ENCODE measurements at regions not wholly inside any gene's neighbourhood (a gene's known extent, or its start where the extent isn't known, plus 50 kb on each side); places are given as distances from the start of the nearest gene placed in this dataset.

DNA sequence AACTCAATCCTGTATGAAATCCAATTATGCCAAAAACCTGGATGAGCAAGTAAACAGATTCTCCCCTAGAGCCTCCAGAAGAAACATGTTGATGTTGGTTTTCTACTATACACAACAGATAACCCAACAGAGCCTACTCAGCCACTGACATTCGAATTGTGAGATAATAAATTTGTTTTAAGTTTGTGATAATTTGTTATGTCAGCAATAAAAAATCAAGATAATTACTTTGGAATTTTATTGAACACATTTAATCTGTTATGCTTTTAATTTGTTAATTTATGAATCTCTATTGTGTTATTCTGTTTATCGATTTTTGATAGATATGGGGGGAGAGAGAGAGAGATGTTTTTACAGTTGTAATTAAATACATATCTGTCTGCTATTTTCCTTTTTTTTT, 1016.1 kb upstream of the PCDH7 start:
- no peak overlapping the region for H4K91ac ChIP-seq (replicated peaks; ENCODE audit: insufficient read length, low read length)
- no peak overlapping the region for H2BK20ac ChIP-seq (ENCODE audit: low read length)
- H2BK15ac ChIP-seq (ENCODE audit: low read length), result no peak overlapping the region
- H3K27me3 ChIP-seq (replicated peaks in 1 of 4; ENCODE audit: control insufficient read depth in 3 of 4, extremely low read depth in 1 of 4, insufficient read depth in 3 of 4, low read length in 3 of 4), result no peaks in the 10 kb centered on the region
- H3K56ac ChIP-seq (replicated peaks; ENCODE audit: insufficient read length, low read depth, low read length), result no peak overlapping the region
- H3K23me2 ChIP-seq (ENCODE audit: low read depth, low read length), result no peaks in the 10 kb centered on the region
- H3K18ac ChIP-seq (ENCODE audit: extremely low read depth, low read length), result no peak overlapping the region
- H3K27ac ChIP-seq (ENCODE audit: low read depth, low read length), result no peak overlapping the region
- no peak overlapping the region for H3K9ac ChIP-seq (replicated peaks in 1 of 4; ENCODE audit: extremely low read depth in 1 of 4, low read depth in 3 of 4, low read length in 3 of 4)
- no peak overlapping the region for H3K23ac ChIP-seq (ENCODE audit: insufficient read length)
- H3K4ac ChIP-seq (replicated peaks; ENCODE audit: insufficient read length, low read depth, low read length), result no peak overlapping the region
- no peak overlapping the region for H3K4me2 ChIP-seq (ENCODE audit: insufficient read depth in 1 of 2, low read depth in 2 of 2, low read length in 2 of 2)
- FAIRE-seq (no peak), DNase-seq (ENCODE audit: low read depth in 1 of 2, low spot score in 2 of 2) (no peak)
- H2BK120ac ChIP-seq (replicated peaks; ENCODE audit: low read depth, low read length), result no peak overlapping the region
- no peak for TF ChIP-seq GTF2F1 (IDR thresholded peaks at IDR 0.05; ENCODE audit: borderline replicate concordance, low read depth, low read length)
- peak; percentile 72; the same call in 1 of the 2 replicates for TF ChIP-seq MAFK (IDR thresholded peaks at IDR 0.05; ENCODE audit: low read depth, low read length)
- H2AK5ac ChIP-seq (ENCODE audit: low read depth, low read length), result no peak overlapping the region
- H3K79me1 ChIP-seq (ENCODE audit: low read depth, low read length), result no peaks in the 10 kb centered on the region
- no peak overlapping the region for H2BK5ac ChIP-seq (ENCODE audit: low read depth, low read length)
- no peak overlapping the region for H4K8ac ChIP-seq (ENCODE audit: extremely low read depth, insufficient read depth, low read length)
- no peak overlapping the region for H3K4me3 ChIP-seq (ENCODE audit: extremely low read depth in 1 of 4, insufficient read depth in 2 of 4, low read depth in 3 of 4, low read length in 4 of 4)
- POLR2A ChIA-PET (ENCODE audit: partially characterized antibody), result no interaction called here
- 89 to 100% methylated on average over 1 to 2 of the region's 2 CpGs for WGBS, 2 experiments (ENCODE audit: extremely low coverage in 1 of 2, insufficient coverage in 1 of 2, insufficient read length in 1 of 2, insufficient replicate concordance in 2 of 2, low coverage in 1 of 2, low lambda C conversion rate in 2 of 2, missing lambda C conversion rate in 1 of 2)
- H2BK12ac ChIP-seq (ENCODE audit: low read depth, low read length), result no peak overlapping the region
- no peaks in the 10 kb centered on the region for H3K4me1 ChIP-seq (replicated peaks in 1 of 4; ENCODE audit: control insufficient read depth in 3 of 4, insufficient read depth in 4 of 4, low read length in 3 of 4)
- no peak overlapping the region for H2AFZ ChIP-seq (ENCODE audit: low read length)
- H3K79me2 ChIP-seq (ENCODE audit: control insufficient read depth in 1 of 2, insufficient read depth in 2 of 2, low read length in 2 of 2), result no peaks in the 10 kb centered on the region
- peaks cover 7 to 8% of the 10 kb centered on the region in 2 experiments for H3K9me3 ChIP-seq (ENCODE audit: insufficient read depth in 2 of 2, low read depth in 1 of 2, low read length in 1 of 2)
- no peaks in the 10 kb centered on the region for H4K20me1 ChIP-seq (replicated peaks in 1 of 2; ENCODE audit: control insufficient read depth in 1 of 2, insufficient read depth in 2 of 2, low read length in 2 of 2)
- CTCF ChIA-PET (ENCODE audit: partially characterized antibody), result no interaction called here
- no peak overlapping the region for H4K5ac ChIP-seq (ENCODE audit: insufficient read length, low read depth, low read length)
- H3K14ac ChIP-seq (ENCODE audit: insufficient read length), result no peak overlapping the region
- no peaks in the 10 kb centered on the region for H3K36me3 ChIP-seq (ENCODE audit: control insufficient read depth in 2 of 4, insufficient read depth in 4 of 4, low read length in 3 of 4)
